ENCODE measurements at regions not wholly inside any gene's neighbourhood (a gene's known extent, or its start where the extent isn't known, plus 50 kb on each side); places are given as distances from the start of the nearest gene placed in this dataset.
A peak's percentile ranks its signal among the peaks of the same experiment; 100 is the strongest.

DNA sequence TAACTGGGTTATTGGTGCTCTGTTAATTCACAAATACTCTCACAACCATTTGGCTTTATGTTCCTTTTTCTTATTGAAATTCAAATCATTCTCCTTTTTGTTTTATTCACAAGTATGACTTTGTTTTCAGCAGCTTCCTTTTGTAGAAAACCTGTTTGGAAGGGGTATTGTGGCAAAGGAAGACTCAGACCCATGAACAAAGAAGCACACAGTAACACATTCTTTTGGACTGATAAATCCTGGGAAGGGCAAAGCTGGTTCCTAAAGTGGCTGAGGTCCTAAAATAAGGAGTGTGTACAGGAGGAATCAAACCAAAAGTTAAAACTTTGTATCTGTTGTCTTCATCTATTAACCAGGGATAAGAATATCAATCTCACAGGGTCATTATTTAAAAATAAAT is 374.7 kb upstream of the FIGN start:
- FAIRE-seq (no peak), DNase-seq (ENCODE audit: low spot score in 2 of 2) (no peak)

DNA sequence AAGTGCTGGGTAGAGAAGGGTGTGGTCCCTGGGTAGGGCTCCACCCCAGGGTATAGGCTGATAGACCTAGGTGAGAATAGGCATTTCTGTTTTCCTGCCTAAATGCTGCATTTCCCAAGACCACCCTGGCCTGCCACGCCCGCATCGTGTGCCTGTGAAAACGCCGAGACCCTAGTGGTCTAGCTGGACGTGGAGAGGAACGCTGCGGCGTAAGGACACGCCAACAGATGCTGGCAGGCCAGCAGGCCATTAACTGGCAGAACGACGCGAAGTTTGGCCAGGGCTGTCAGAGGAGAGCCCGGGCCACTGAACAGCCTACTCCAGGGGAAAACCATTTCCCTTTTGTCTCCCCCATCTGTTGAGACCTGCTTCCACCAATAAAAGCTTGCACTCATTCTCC is 373.2 kb upstream of the FIGN start:
- no peak for FAIRE-seq
- DNase-seq (ENCODE audit: low spot score in 2 of 2): no peak

DNA sequence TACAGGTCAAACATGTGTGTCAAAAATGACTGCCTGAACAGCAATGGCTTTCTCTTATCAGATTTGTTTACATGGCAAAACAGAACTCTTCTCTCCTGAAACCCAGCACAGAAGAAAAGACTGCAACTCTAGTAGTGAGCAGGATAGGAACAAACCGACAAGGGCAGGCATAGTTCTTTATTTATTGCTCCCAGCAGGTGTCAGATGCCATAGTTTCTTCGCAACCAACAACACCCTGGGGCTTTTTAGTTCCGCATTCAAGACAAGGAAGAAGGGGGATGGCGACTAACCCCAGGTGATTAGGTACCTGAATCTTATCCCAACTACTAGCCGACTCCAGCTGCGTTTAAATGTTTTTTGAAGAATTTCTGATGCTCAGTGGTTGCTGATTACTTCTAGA is 367.5 kb upstream of the FIGN start:
- no peak for FAIRE-seq
- DNase-seq (ENCODE audit: low spot score in 2 of 2): no peak

DNA sequence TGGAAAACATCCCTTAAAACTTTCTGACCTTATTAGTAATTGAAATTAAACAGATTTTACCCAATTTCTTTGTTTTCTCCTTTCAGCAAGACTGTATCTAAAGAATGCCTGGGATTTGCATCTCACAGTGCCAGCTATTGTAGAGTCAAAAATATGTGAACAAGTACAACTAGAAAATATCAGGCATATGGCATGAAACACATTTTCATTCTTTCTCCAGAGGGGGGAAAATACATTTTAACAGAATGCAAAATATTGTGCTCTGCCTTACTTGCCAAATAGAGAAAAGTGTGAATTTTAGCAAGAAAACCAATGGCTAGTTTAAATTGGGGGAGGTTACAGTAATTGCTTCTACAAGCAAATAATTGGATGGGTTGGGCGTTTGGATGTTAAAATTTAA is 366.6 kb upstream of the FIGN start:
- DNase-seq (ENCODE audit: low spot score in 2 of 2) (no peak), FAIRE-seq (no peak)

DNA sequence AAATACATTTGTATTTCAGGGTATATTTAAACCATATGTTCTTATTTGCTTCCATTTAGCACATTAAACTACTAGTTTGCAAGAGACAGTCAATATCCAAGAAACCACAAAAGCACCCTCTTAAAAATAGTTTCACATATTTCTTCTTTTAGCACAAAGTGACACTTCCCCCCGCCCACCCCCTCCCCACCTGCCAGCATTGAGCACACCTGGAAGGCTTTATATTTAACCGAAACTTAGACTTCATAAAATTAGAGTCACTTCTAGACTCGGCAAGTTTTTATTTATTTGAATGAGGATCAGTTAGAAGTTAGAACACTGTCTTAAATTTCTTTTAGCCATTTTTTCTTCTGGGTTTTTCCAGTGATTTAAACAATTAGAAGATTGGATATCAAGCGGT is 355.9 kb upstream of the FIGN start:
- no peak for FAIRE-seq
- no peak for DNase-seq (ENCODE audit: low spot score in 2 of 2)

DNA sequence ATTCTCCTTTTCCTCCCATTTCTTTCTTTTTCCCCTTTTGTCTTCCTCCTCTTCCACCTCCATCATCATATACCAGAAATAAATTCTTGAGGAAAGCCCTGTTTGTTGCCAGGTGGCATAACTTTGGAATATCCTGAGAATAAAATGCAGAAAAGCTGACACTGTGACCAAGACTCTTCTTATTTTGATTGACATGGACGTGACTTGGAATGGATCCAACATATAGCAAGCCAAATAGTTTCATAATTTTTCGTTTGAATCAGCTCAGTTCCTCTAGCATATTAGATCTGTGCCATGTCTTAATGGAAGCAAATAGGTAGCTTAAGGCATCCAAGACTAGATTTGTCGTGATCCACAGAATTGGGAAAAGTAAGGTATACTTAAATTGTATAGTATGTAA is 354.7 kb upstream of the FIGN start:
- no peak for FAIRE-seq
- DNase-seq (ENCODE audit: low spot score in 2 of 2): no peak

DNA sequence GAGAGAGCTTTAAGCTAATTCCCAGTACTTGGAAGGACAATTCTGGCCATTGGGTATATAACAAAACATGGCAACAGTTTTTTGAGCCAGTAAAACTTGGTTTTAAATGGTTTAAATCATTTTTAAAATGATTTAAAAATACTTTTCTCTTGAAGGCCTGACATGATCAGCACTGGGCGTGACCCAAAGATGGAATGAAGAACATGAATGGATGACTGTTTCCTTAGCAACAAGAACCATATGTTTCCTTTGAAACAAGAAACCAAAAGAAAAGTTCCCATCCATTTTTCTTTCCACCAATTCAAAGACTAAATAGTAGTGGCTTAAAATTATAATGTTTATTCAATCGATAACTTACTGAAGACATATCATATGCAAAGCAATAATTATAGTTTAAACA is 348.3 kb upstream of the FIGN start:
- FAIRE-seq (no peak), DNase-seq (ENCODE audit: low spot score in 2 of 2) (no peak)

DNA sequence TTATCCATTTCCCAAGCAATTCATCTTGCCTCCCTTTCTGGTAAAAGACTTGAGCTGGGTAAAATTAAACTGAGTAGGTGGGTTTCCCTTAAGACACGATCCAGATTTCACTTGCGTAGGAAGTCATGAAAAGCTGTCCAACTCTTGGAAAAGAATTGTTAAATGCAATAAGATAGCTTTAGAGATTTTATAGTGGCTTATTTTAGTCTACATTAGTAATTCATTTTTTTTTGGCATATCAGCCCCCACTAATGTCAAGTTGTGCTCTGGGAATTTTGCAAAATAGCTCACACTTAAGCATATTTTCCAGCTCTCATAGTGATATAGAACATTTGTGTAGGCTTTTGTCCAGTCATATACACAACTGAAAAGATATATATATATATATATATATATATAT is 344.7 kb upstream of the FIGN start:
- no peak for FAIRE-seq

DNA sequence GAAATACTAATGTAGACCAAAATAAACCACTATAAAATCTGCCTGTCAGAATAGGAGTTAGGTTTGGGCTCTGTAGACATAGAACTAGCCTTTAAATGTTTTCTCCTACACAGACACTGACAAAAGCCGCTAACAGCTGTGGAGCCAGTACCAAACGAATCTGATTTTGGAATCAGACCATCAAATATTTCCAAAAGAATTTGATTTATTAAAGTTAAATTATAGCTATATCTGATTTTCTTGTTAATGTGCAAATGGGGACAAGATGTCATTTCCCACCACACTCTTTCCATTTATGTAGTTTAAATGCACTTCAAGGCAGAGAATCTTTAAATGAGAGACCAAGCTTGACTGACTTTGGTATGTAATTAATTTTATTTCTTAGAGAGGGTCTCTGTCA is 343.4 kb upstream of the FIGN start:
- DNase-seq (ENCODE audit: low spot score in 2 of 2) (no peak), FAIRE-seq (no peak)

More for the DNA sequence above, 344.7 kb upstream of the FIGN start:
- DNase-seq (ENCODE audit: low spot score in 2 of 2): no peak

DNA sequence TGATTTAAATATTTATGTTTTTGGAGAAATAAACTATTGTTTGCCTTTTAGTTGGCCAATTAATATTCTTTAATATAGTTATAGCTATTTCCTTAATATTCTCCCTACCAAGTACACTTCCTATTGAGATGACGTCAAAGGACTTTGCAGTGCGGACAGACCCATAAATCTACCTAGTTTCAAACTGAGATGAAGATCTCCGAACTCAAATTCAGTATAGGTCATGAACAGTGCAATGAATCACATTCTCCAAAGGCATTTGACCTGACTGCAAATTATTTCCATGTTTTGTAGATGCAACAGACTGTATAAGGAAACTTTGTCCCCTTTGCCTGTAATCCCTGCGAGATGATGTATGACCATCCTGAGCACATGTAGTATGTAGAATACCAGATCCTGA is 342.6 kb upstream of the FIGN start:
- no peak for DNase-seq (ENCODE audit: low spot score in 2 of 2)
- no peak for FAIRE-seq

DNA sequence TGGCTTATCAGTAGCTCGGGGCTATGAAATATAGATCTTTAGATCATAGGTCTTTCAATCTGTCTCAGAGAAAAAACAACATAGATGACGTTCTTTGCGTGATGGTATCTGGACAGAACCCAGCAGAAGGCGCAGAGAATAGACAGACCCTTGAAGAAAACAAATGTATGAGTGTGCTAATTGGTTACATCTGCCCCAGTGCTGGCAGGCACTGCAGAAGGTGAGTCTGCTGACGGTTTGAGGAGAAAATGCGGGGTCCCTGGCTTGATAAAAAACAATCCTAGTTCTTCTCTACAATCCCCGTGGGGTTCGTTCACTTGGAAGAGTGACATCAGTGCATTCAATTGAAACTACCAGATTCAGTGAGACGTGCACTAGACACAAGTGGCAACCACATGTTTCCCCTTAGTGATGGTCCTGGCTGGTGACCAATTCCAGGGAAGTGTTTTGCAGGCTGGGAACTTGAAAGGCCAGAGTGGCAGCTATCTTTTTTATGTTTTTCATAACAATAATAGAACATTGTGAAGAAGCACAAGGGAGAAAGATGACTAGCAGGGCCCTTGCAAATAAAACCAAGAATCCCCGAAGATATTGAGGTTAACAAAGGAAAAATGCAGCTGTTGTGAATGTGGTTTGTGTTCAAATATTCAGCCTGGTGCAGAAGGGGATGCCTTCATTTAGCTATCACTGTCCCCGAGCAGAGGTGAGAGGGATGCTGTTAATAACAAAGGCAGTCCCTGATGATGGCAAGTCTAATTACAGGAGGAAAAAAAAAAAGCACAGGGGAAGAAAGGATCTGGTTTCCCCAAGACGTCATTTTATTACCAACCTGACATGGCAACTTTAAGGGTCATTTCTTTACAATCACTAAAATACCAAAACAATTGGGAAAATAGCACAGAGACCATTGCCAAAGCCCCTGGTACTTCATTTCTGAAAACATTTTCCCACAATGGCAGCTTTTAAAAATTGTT is 337.6 kb upstream of the FIGN start:
- DNase-seq (ENCODE audit: low spot score in 2 of 2) (no peak), FAIRE-seq (no peak)

DNA sequence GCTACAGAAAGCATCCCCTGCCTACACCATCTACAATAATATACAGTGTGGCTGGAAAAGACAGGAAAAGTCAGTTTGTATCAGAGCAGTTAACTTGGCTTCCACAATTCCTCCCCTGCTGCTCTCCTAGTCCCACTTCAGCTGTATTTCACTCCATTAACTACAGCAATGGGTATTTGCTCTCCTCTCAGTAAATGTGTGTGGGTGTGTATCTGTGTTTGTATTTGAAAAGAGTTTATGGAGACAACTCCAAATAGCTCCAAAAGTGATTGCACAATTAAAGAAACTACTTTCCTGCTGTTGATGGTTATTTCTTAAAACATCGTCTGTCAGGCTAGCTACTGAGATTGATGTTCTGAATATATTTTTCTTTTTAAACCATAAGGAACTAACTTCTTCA is 333.7 kb upstream of the FIGN start:
- no peak for DNase-seq (ENCODE audit: low spot score in 2 of 2)
- FAIRE-seq: no peak

DNA sequence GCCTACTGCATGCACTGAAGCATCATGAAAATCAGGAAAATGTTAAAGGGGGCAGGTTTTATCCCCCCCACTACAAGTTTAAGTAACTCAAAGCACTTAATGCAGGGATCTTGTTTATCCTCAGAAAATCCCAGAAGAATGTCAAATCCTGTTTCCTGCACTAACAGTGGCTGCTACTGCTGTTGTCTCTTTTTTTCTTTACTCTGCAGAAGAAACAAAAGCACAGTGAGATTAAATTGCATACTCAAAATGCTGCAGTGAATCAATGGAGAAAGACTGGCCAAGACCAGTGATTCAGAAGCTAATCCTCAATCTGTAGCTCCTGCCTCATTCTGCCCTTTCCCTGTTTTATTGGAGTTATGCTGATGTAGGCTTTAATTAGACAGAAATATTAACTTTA is 332.3 kb upstream of the FIGN start:
- FAIRE-seq (no peak), DNase-seq (ENCODE audit: low spot score in 2 of 2) (no peak)

DNA sequence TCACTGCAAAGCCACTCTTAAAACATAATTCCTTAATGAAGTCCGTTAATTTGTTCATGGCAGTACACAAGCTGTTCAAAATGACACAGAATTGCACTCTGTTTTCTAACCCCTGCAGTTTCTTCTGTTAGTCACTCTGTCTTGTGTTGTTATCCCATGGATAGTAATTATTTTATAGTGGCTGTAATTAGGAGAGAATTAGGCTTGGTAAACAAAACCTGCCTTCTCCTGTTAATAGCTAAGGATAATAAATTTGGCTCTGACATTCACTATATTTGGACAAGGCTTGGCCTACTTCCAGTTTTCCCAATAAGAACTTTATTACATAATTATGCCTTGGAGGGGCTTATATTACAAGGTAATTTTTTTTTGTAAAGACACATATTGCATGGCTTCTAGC is 330.3 kb upstream of the FIGN start:
- no peak for FAIRE-seq

DNA sequence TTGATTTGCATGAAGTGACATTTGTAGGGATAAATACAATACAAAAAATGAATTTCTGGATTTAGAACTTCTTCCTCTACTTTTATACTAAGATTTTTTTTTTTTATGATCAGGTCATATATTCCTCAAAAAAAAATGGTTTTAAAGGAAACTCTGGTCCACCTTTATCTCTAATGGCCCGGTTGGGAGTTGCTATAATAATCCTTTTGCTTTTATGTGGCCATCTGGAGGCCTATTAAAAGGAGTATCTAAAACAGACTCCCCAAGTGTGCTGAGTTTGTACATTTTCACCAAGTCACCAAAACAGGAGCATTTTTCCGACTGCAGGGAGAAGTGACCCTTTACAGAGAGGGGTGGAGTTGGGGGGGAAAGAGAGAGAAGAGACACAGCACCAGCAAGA is 329.2 kb upstream of the FIGN start:
- FAIRE-seq (no peak), DNase-seq (ENCODE audit: low spot score in 2 of 2) (no peak)

More for the DNA sequence above, 330.3 kb upstream of the FIGN start:
- DNase-seq (ENCODE audit: low spot score in 2 of 2): no peak

DNA sequence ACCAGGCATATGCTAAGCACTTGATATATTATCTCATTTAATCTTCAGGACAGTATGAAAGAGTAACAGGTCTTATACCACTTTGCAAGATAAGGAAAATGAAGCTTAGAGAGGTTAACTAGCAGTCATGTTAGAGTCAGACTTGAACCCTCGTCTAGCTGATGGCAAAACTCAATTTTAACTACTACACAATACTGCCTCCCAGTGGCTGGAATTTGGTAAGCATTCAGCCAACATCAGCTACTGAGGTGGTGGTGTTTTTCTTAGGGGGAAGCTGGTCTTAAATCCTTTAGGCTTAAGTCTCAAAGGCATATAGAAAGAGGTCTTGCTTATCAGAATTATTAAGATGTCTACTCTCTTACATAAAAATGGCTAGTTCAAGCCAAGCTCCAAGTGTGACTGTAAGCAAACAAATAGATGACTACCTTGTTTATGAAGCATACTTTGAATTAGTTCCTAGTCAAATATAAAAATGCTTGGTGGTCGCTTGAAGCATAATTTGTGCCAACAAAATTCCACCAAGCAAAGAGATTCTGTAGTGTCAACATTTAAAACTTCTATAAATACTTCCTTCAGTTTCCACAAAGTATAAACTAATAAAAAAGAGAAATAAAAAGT is 325.4 kb upstream of the FIGN start:
- peak; percentile 3 for FAIRE-seq
- no peak for DNase-seq (ENCODE audit: low spot score in 2 of 2)

DNA sequence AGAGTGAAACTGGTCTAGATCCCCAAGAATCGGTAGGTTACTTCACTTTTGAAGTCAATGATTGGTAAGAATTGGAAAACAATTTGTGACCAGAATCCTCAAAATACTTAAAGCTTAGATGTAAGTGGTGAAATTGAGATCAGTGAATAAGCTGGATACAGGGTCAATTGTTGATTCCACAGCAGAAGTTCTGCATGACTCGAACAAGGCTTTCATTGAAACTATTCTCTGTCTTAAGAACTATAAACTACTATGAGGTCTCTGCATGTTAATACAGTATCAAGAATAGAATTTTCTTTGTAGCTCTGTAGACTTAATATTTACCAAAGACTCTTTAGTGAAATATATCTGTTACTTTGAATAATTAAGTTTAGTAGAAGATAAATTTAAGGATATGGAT is 324.2 kb upstream of the FIGN start:
- no peak for FAIRE-seq
- no peak for DNase-seq (ENCODE audit: low spot score in 2 of 2)

DNA sequence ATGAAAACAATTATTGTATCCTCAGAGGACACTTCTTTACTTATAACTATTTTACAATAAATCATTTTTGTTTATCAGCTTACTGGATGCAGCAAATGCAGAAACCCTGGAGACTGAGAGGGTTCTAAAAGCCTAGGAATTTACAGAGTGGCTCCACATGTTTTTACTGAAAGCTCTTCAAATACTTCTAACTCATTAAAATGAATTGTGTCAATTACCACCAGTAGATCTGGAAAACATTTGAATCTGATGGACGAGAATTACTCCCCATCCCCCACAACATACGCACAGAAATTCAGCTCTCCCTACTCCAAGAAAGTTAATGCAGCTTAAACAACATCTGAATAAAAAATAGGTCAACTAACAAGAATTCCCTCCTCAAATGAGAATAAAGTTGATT is 319.8 kb upstream of the FIGN start:
- DNase-seq (ENCODE audit: low spot score in 2 of 2) (no peak), FAIRE-seq (no peak)

DNA sequence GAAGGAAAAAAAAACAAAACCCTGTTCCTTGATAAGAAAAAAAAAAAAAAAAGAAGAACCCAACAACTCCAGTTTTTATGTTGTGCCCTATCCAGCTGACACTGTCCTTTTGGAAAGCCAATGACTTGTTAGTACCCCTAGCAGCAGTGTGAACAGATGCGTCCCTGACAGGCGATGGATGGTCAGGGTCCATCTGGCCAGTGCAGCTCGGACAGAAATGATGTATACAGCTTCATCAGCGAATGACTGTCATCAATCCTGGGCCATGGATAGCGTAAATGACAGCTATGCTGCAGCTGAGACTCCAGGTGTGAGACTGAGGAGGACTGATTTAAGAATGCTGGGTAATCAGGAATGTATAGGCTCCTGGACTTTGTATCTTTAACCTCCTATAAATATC is 318.8 kb upstream of the FIGN start:
- DNase-seq (ENCODE audit: low spot score in 2 of 2) (no peak), FAIRE-seq (no peak)

DNA sequence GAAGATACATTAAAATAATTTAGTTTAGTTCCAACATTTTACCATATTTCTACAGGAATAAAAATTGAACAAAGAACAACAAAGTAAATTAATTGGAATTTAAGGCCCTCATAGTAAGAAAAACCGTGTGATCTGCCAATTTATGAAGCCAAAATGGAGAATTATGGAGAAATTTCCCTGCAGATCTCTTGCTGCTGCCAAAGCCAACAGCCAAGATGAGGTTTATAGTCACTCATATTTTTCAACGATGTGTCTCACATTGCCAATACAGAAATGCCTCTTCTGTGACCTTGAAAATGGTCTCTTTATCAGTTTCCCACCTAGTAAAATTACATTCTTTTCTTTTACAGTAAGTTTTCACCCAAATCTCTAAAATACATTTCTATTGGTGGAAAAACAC is 317.2 kb upstream of the FIGN start:
- no peak for FAIRE-seq

DNA sequence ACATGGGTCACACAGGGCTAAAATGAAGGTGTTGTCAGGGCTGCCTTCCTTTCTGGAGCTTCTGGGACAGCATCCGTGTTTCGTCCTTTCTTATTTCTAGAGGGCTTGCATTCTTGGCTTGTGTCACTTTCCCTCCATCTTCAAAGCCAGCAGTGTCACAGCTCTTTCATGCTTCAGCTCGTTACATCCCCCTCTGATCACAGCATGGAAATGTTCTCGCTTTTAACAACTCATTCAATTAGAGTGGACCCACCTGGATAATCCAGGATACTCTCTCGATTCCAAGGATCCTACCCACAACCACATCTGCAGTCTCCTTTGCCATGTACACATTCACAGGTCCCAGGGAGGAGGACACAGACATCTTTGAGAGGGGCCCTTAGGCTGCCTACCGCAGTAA is 316.2 kb upstream of the FIGN start:
- FAIRE-seq (no peak), DNase-seq (ENCODE audit: low spot score in 2 of 2) (no peak)

More for the DNA sequence above, 317.2 kb upstream of the FIGN start:
- DNase-seq (ENCODE audit: low spot score in 2 of 2): no peak

DNA sequence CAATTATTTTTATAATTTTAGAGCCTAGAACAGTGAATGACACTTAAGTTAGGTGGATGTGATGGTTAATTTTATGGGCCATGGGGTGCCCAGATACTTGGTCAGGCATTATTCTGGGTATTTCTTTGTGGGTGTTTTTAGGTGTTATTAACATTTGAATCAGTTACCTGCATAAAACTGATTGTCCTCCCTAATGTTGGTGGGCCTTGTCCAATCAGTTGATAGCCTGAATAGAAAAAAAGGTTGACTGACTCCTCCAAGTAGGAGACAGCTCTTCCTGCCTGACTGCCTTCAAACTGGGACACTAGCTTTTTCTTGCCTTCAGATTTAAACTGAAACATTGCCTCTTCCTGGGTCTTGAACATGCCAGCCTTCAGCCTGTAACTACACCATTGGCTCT is 312.9 kb upstream of the FIGN start:
- FAIRE-seq (no peak), DNase-seq (ENCODE audit: low spot score in 2 of 2) (no peak)

All from frontal cortex (tissue), 3 donors.